ENCODE measurements at regions not wholly inside any gene's neighbourhood (a gene's known extent, or its start where the extent isn't known, plus 50 kb on each side); places are given as distances from the start of the nearest gene placed in this dataset.
"Not testable (repeated sequence)": the region's sequence is repeated elsewhere in the genome, so short reads cannot be mapped to it uniquely, and the experiment has no call there.

GRCh38 chr4:19214591-19215186 lies 1037.0 kb upstream of the SLIT2 start:
- Mint-ChIP-seq H3K36me3 (no peaks in the 10 kb centered on the region), H3K27me3 (no peaks in the 10 kb centered on the region), H3K27ac (no peak overlapping the region), H3K4me1 (no peaks in the 10 kb centered on the region), H3K4me3 (no peak overlapping the region), H3K9me3 (peaks cover 0 to 8% (median 4%) of the 10 kb centered on the region in 8 donors)
- CTCF ChIA-PET (ENCODE audit: partially characterized antibody), result no interaction called here
- no peak for DNase-seq
- Histone ChIP-seq H3K36me3 (ENCODE audit: insufficient read depth, low read length) (no peaks in the 10 kb centered on the region), H3K4me1 (ENCODE audit: insufficient read depth, low read length) (no peaks in the 10 kb centered on the region), H3K4me3 (ENCODE audit: low read length in 2 of 2) (no peak overlapping the region), H3K9me3 (ENCODE audit: control insufficient read depth in 1 of 2, low read length in 2 of 2) (no peaks in the 10 kb centered on the region), H3K27ac (ENCODE audit: low read depth, low read length) (no peak overlapping the region), H3K27me3 (ENCODE audit: insufficient read depth, low read length) (no peaks in the 10 kb centered on the region)
- intact Hi-C loops (cut with micrococcal nuclease), result no loop called here
- POLR2A ChIA-PET (ENCODE audit: partially characterized antibody), result no interaction called here

DNA sequence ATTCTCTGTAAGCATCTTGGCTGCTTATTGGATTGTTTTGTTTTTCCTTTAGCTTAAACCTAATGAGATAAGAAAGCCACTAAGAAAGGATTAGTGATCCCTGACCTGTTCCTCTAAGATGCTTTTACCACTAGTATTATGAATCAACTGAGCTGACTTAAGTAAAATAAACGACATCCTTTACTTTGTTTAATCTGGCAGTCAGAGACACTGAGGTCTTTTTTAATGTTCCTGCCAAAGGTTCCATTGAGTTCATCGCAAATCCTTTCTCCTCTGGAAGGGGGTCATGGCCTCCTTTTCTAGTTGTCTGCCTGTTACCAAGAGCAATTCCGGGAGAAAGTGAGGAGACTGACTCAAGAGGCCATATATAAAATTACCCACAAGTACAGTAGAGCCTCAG lies 1038.3 kb upstream of the SLIT2 start:
- Histone ChIP-seq H3K9me3 (ENCODE audit: control insufficient read depth in 1 of 2, low read length in 2 of 2) (no peaks in the 10 kb centered on the region), H3K36me3 (ENCODE audit: insufficient read depth, low read length) (no peaks in the 10 kb centered on the region), H3K27ac (ENCODE audit: low read depth, low read length) (no peak overlapping the region), H3K27me3 (ENCODE audit: insufficient read depth, low read length) (no peaks in the 10 kb centered on the region), H3K4me3 (ENCODE audit: low read length in 2 of 2) (no peak overlapping the region), H3K4me1 (ENCODE audit: insufficient read depth, low read length) (no peaks in the 10 kb centered on the region)
- intact Hi-C loops (cut with micrococcal nuclease), result no loop called here
- Mint-ChIP-seq H3K27ac (no peak overlapping the region), H3K9me3 (peaks cover 0 to 10% (median 5%) of the 10 kb centered on the region in 8 donors), H3K4me3 (no peak overlapping the region), H3K36me3 (no peaks in the 10 kb centered on the region), H3K27me3 (no peaks in the 10 kb centered on the region), H3K4me1 (no peaks in the 10 kb centered on the region)
- no peak for DNase-seq
- POLR2A ChIA-PET (ENCODE audit: partially characterized antibody), result no interaction called here
- CTCF ChIA-PET (ENCODE audit: partially characterized antibody), result no interaction called here

DNA sequence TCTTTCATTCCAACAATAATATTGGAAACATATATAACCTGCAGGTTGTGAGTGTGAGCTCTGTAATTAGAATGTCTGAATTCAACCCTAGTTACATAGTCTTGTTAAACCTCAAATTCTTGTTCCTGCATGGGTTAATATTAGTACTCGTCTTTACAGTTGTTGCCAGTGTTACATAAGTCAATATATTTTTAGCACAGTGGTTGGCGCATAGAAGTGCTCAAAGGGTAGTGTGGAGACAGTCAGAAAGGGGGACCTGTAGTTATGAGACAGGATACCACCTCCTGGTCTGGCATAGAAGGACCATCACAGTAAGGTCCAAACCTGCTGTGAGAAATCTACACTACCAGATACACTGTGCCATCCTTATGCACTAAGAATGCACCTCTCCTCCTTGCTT lies 1045.9 kb upstream of the SLIT2 start:
- ChIA-PET CTCF (ENCODE audit: partially characterized antibody) (no interaction called here), POLR2A (ENCODE audit: partially characterized antibody) (no interaction called here)
- DNase-seq, result no peak
- no peaks in the 10 kb centered on the region for H3K4me1 Mint-ChIP-seq
- intact Hi-C loops (cut with micrococcal nuclease), result no loop called here
- H3K27me3 ChIP-seq (ENCODE audit: insufficient read depth, low read length), result no peaks in the 10 kb centered on the region
- no peaks in the 10 kb centered on the region for H3K27me3 Mint-ChIP-seq
- H3K27ac ChIP-seq (ENCODE audit: low read depth, low read length), result no peak overlapping the region
- H3K27ac Mint-ChIP-seq, result no peak overlapping the region
- H3K4me1 ChIP-seq (ENCODE audit: insufficient read depth, low read length), result no peaks in the 10 kb centered on the region
- H3K36me3 Mint-ChIP-seq, result no peaks in the 10 kb centered on the region
- no peak overlapping the region for H3K4me3 ChIP-seq (ENCODE audit: low read length in 2 of 2)
- H3K36me3 ChIP-seq (ENCODE audit: insufficient read depth, low read length), result no peaks in the 10 kb centered on the region
- H3K9me3 Mint-ChIP-seq, result peaks cover 0 to 12% (median 4%) of the 10 kb centered on the region in 8 donors
- H3K9me3 ChIP-seq (ENCODE audit: control insufficient read depth in 1 of 2, low read length in 2 of 2), result no peaks in the 10 kb centered on the region
- H3K4me3 Mint-ChIP-seq, result no peak overlapping the region

- H3K27me3 ChIP-seq (ENCODE audit: insufficient read depth, low read length); H3K27ac ChIP-seq (ENCODE audit: low read depth, low read length); H3K36me3 Mint-ChIP-seq; H3K4me1 Mint-ChIP-seq; H3K4me1 ChIP-seq (ENCODE audit: insufficient read depth, low read length); H3K27ac Mint-ChIP-seq; CTCF ChIA-PET (ENCODE audit: partially characterized antibody); H3K36me3 ChIP-seq (ENCODE audit: insufficient read depth, low read length); intact Hi-C loops (cut with micrococcal nuclease); H3K27me3 Mint-ChIP-seq; H3K4me3 Mint-ChIP-seq; POLR2A ChIA-PET (ENCODE audit: partially characterized antibody); DNase-seq; H3K9me3 ChIP-seq (ENCODE audit: control insufficient read depth in 1 of 2, low read length in 2 of 2); H3K4me3 ChIP-seq (ENCODE audit: low read length in 2 of 2): not testable (repeated sequence)
- peaks cover 0 to 10% (median 2%) of the 10 kb centered on the region in 8 donors for H3K9me3 Mint-ChIP-seq
Observed at GRCh38 chr4:19197838-19198237, 1053.9 kb upstream of the SLIT2 start.

GRCh38 chr4:19195696-19196095 lies 1056.0 kb upstream of the SLIT2 start:
- H3K27me3 ChIP-seq (ENCODE audit: insufficient read depth, low read length), result no peaks in the 10 kb centered on the region
- no peaks in the 10 kb centered on the region for H3K4me1 ChIP-seq (ENCODE audit: insufficient read depth, low read length)
- H3K4me3 ChIP-seq (ENCODE audit: low read length in 2 of 2), result no peak overlapping the region
- POLR2A ChIA-PET (ENCODE audit: partially characterized antibody), result no interaction called here
- intact Hi-C loops (cut with micrococcal nuclease), result no loop called here
- Mint-ChIP-seq H3K27ac (no peak overlapping the region), H3K36me3 (no peaks in the 10 kb centered on the region), H3K4me3 (no peak overlapping the region), H3K9me3 (peaks cover 0 to 16% (median 3%) of the 10 kb centered on the region in 8 donors), H3K4me1 (no peaks in the 10 kb centered on the region), H3K27me3 (no peaks in the 10 kb centered on the region)
- no peaks in the 10 kb centered on the region for H3K9me3 ChIP-seq (ENCODE audit: control insufficient read depth in 1 of 2, low read length in 2 of 2)
- DNase-seq, result no peak
- H3K36me3 ChIP-seq (ENCODE audit: insufficient read depth, low read length), result no peaks in the 10 kb centered on the region
- CTCF ChIA-PET (ENCODE audit: partially characterized antibody), result no interaction called here
- H3K27ac ChIP-seq (ENCODE audit: low read depth, low read length), result no peak overlapping the region

- no peaks in the 10 kb centered on the region for H3K27me3 ChIP-seq (ENCODE audit: insufficient read depth, low read length)
- peaks cover 0 to 16% (median 3%) of the 10 kb centered on the region in 8 donors for H3K9me3 Mint-ChIP-seq
- DNase-seq, result no peak
- H3K9me3 ChIP-seq (ENCODE audit: control insufficient read depth in 1 of 2, low read length in 2 of 2), result no peaks in the 10 kb centered on the region
- ChIA-PET CTCF (ENCODE audit: partially characterized antibody) (no interaction called here), POLR2A (ENCODE audit: partially characterized antibody) (no interaction called here)
- H3K36me3 ChIP-seq (ENCODE audit: insufficient read depth, low read length), result no peaks in the 10 kb centered on the region
- H3K4me1 ChIP-seq (ENCODE audit: insufficient read depth, low read length), result no peaks in the 10 kb centered on the region
- H3K4me1 Mint-ChIP-seq, result no peaks in the 10 kb centered on the region
- H3K27ac ChIP-seq (ENCODE audit: low read depth, low read length), result no peak overlapping the region
- H3K4me3 Mint-ChIP-seq, result no peak overlapping the region
- H3K27me3 Mint-ChIP-seq, result no peaks in the 10 kb centered on the region
- no peak overlapping the region for H3K4me3 ChIP-seq (ENCODE audit: low read length in 2 of 2)
- intact Hi-C loops (cut with micrococcal nuclease), result no loop called here
- no peaks in the 10 kb centered on the region for H3K36me3 Mint-ChIP-seq
- no peak overlapping the region for H3K27ac Mint-ChIP-seq
Observed at GRCh38 chr4:19194672-19195071, 1057.0 kb upstream of the SLIT2 start.

GRCh38 chr4:19193274-19193981 lies 1058.3 kb upstream of the SLIT2 start:
- no peaks in the 10 kb centered on the region for H3K27me3 Mint-ChIP-seq
- H3K27ac ChIP-seq (ENCODE audit: low read depth, low read length), result no peak overlapping the region
- peaks cover 0 to 8% (median 4%) of the 10 kb centered on the region in 8 donors for H3K9me3 Mint-ChIP-seq
- H3K4me1 Mint-ChIP-seq, result no peaks in the 10 kb centered on the region
- intact Hi-C loops (cut with micrococcal nuclease), result no loop called here
- no peaks in the 10 kb centered on the region for H3K9me3 ChIP-seq (ENCODE audit: control insufficient read depth in 1 of 2, low read length in 2 of 2)
- no peak overlapping the region for H3K27ac Mint-ChIP-seq
- no peaks in the 10 kb centered on the region for H3K27me3 ChIP-seq (ENCODE audit: insufficient read depth, low read length)
- no peaks in the 10 kb centered on the region for H3K36me3 ChIP-seq (ENCODE audit: insufficient read depth, low read length)
- DNase-seq, result no peak
- H3K4me3 Mint-ChIP-seq, result no peak overlapping the region
- POLR2A ChIA-PET (ENCODE audit: partially characterized antibody), result no interaction called here
- no peak overlapping the region for H3K4me3 ChIP-seq (ENCODE audit: low read length in 2 of 2)
- no peaks in the 10 kb centered on the region for H3K36me3 Mint-ChIP-seq
- no peaks in the 10 kb centered on the region for H3K4me1 ChIP-seq (ENCODE audit: insufficient read depth, low read length)
- CTCF ChIA-PET (ENCODE audit: partially characterized antibody), result no interaction called here

Data from CD4-positive, alpha-beta memory T cell (primary cell).